Panc1 (cell line): ENCODE measurements at regions not wholly inside any gene's neighbourhood (a gene's known extent, or its start where the extent isn't known, plus 50 kb on each side); places are given as distances from the start of the nearest gene placed in this dataset.

Experiments
- ATAC-seq: fragments of 200-7000 bp; cut with Tn5 transposase; 2 replicates; pipeline ENCODE4 v1.9.1; 2020; ENCODE audit warnings: mild to moderate bottlenecking, moderate library complexity
- BruUV-seq: library from RNA; stranded (reverse); fragments of 400-500 nt; replicated peaks from 2 replicates; lab custom pipeline; 2021; lab: Mats Ljungman, UMichigan
- CTCF ChIA-PET: fragments of 300-600 bp; sonication (Branson Sonifier 250); formaldehyde crosslinking; loops from one replicate; lab custom pipeline; 2022; ENCODE audit warnings: antibody characterized with exemption; lab: Charles Lee
- POLR2A ChIA-PET: fragments of 300-600 bp; sonication (Branson Sonifier 250); formaldehyde crosslinking; loops from one replicate; lab custom pipeline; 2022; ENCODE audit warnings: antibody characterized with exemption; lab: Charles Lee
- DNase-seq: peaks from one replicate; pipeline ENCODE4 v3.0.0-alpha.2; 2010; ENCODE audit warnings: low read depth, low spot score
- H3K27ac ChIP-seq: 2 replicates; pipeline ENCODE4 v1.5.1; 2011; ENCODE audit warnings: mild to moderate bottlenecking, low read length, inconsistent platforms
- H3K27me3 ChIP-seq: fragments of 200-500 bp; sonication (Bioruptor generic); 2 replicates; pipeline ENCODE4 v1.6.0; 2014; ENCODE audit warnings: low read length, inconsistent platforms; ENCODE audit not compliant: control insufficient read depth, insufficient read depth
- H3K36me3 ChIP-seq: fragments of 200-500 bp; sonication (Bioruptor generic); 2 replicates; pipeline ENCODE4 v1.5.1; 2014; ENCODE audit warnings: inconsistent platforms, mild to moderate bottlenecking, low read length, moderate library complexity; ENCODE audit not compliant: control insufficient read depth, insufficient read depth
- H3K4me1 ChIP-seq: 2 replicates; pipeline ENCODE4 v1.5.1; 2011; ENCODE audit warnings: inconsistent platforms, mild to moderate bottlenecking, low read length, moderate library complexity; ENCODE audit not compliant: control insufficient read depth, insufficient read depth
- H3K4me3 ChIP-seq, 2 experiments: 2 replicates each; pipeline ENCODE4 v1.5.1; 2011 to 2012; ENCODE audit warnings: low read depth in 2 of 2, low read length in 2 of 2, mild to moderate bottlenecking in 2 of 2, inconsistent platforms in 1 of 2, moderate library complexity in 1 of 2
- H3K9me3 ChIP-seq: fragments of 200-500 bp; sonication (Bioruptor generic); 2 replicates; pipeline ENCODE4 v1.5.1; 2014; ENCODE audit warnings: low read depth, mild to moderate bottlenecking, inconsistent platforms, low read length, moderate library complexity; ENCODE audit not compliant: control insufficient read depth, insufficient read depth
- CTCF ChIP-seq: fragments of 450-650 bp; IDR thresholded peaks from 2 replicates; pipeline ENCODE4 v1.5.1; 2017; ENCODE audit warnings: mild to moderate bottlenecking
- POLR2AphosphoS5 ChIP-seq: IDR thresholded peaks from 2 replicates; pipeline ENCODE4 v1.6.1; 2012; ENCODE audit warnings: mild to moderate bottlenecking, low read depth, low read length, moderate library complexity
- SIN3A ChIP-seq: IDR thresholded peaks from 2 replicates; pipeline ENCODE4 v1.6.1; 2012; ENCODE audit warnings: low read depth, mild to moderate bottlenecking, low read length, moderate library complexity, borderline replicate concordance; ENCODE audit not compliant: insufficient read depth
- TCF7L2 ChIP-seq: IDR thresholded peaks from 2 replicates; pipeline ENCODE4 v1.6.1; 2011; ENCODE audit warnings: mild to moderate bottlenecking, low read depth, low read length, inconsistent platforms
- in situ Hi-C: cut with HindIII; loops from 2 replicates; pipeline ENCODE4 v1.10.0; 2016; ENCODE audit warnings: low sequenced_read_pairs, low pct_unique_long_range_greater_than_20kb
- intact Hi-C: fragments of 100-400 bp; cut with micrococcal nuclease; formaldehyde crosslinking; loops from one replicate; pipeline ENCODE4 v1.10.0; 2022; ENCODE audit not compliant: unreplicated experiment
- TF ChIP-seq, protein P1 (sequence below), 2 experiments: IDR thresholded peaks; 2 replicates each; pipeline ENCODE4 v1.6.1; 2011 to 2012; ENCODE audit warnings: low read depth in 2 of 2, control low read depth in 1 of 2, low read length in 1 of 2, mild to moderate bottlenecking in 1 of 2, moderate library complexity in 1 of 2; ENCODE audit not compliant: insufficient read depth in 1 of 2

DNA sequence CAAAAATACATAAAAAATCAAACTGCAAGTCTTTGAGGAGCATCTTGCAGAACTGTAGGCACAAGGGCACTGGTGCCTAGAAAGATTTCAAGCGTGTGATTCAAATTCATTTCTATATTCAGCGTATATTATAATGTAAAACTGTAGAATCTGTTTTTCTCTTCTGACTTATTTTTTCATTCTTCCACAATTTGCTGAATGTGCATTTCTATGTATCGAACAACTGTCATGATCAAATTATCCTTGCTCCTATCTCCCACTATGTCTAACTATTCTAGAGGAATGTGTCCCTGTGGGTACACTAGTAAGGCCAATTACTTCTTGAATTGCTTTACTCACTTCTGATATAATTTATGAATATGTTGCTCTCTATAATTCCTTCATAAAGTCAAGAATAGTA lies 283.0 kb upstream of the MAGI2 start:
- Histone ChIP-seq H3K36me3 (no peaks in the 10 kb centered on the region; the same call in 1 of the 2 replicates), H3K27ac (no peak overlapping the region), H3K27me3 (no peaks in the 10 kb centered on the region), H3K9me3 (peaks cover 20% of the 10 kb centered on the region; the same call in 1 of the 2 replicates), H3K4me1 (no peaks in the 10 kb centered on the region), H3K4me3 (no peak overlapping the region)
- TF ChIP-seq, protein P1, sequence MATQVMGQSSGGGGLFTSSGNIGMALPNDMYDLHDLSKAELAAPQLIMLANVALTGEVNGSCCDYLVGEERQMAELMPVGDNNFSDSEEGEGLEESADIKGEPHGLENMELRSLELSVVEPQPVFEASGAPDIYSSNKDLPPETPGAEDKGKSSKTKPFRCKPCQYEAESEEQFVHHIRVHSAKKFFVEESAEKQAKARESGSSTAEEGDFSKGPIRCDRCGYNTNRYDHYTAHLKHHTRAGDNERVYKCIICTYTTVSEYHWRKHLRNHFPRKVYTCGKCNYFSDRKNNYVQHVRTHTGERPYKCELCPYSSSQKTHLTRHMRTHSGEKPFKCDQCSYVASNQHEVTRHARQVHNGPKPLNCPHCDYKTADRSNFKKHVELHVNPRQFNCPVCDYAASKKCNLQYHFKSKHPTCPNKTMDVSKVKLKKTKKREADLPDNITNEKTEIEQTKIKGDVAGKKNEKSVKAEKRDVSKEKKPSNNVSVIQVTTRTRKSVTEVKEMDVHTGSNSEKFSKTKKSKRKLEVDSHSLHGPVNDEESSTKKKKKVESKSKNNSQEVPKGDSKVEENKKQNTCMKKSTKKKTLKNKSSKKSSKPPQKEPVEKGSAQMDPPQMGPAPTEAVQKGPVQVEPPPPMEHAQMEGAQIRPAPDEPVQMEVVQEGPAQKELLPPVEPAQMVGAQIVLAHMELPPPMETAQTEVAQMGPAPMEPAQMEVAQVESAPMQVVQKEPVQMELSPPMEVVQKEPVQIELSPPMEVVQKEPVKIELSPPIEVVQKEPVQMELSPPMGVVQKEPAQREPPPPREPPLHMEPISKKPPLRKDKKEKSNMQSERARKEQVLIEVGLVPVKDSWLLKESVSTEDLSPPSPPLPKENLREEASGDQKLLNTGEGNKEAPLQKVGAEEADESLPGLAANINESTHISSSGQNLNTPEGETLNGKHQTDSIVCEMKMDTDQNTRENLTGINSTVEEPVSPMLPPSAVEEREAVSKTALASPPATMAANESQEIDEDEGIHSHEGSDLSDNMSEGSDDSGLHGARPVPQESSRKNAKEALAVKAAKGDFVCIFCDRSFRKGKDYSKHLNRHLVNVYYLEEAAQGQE (IDR thresholded peaks at IDR 0.05; ENCODE audit: insufficient read depth in 1 of 2, low read depth in 2 of 2, low read length in 1 of 2): no peak
- no peak for TF ChIP-seq TCF7L2
- TF ChIP-seq SIN3A: no peak
- no peak for TF ChIP-seq CTCF
- no peak for TF ChIP-seq POLR2AphosphoS5
- ChIA-PET CTCF (no interaction called here), POLR2A (no interaction called here)
- ATAC-seq (no peak), DNase-seq (no peak)
- BruUV-seq: no TSS peak
- in situ Hi-C loops (no loop called here), intact Hi-C loops (no loop called here)

DNA sequence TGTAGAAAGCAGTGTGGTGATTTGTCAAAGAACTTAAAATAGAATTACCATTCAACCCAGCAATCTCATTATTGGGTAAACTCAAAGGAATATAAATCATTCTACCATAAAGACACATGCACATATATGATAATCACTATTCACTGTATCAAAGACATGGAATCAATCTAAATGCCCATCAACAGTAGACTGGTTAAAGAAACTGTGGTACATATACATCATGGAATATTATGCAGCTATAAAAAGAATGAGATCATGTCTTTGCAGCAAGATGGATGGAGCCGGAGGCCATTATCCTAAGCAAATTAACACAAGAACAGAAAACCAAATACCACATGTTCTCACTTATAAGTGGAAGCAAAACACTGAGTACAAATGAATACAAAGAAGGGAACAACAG lies 281.5 kb upstream of the MAGI2 start:
- CTCF ChIA-PET: no interaction called here
- no peak overlapping the region for H3K4me3 ChIP-seq
- POLR2A ChIA-PET: no interaction called here
- intact Hi-C loops: no loop called here
- no peak overlapping the region for H3K27ac ChIP-seq
- H3K36me3 ChIP-seq: no peaks in the 10 kb centered on the region; the same call in 1 of the 2 replicates
- H3K27me3 ChIP-seq: no peaks in the 10 kb centered on the region
- DNase-seq: no peak
- in situ Hi-C loops: no loop called here
- BruUV-seq: no TSS peak
- no peak for TF ChIP-seq POLR2AphosphoS5
- H3K9me3 ChIP-seq: peaks cover 21% of the 10 kb centered on the region; the same call in 1 of the 2 replicates
- ATAC-seq: no peak
- no peaks in the 10 kb centered on the region for H3K4me1 ChIP-seq

DNA sequence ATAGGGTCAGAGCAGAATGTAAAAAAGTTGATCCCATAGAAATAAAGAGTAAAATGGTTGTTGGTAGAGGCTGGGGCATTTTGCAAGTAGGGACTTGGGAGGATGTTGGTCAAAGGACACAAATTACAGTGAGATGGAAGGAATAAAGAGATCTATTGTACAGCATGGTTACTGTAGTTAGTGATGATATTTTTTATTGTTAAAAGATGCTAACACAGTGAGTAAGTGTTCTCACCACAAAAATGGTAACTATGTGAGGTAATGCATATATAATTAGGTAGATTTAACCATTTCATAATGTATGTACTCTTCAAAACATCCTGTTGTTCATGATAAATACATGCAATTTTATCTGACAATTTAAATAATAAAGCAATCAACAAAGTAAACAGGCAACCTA lies 280.7 kb upstream of the MAGI2 start:
- in situ Hi-C loops (no loop called here), intact Hi-C loops (no loop called here)
- Histone ChIP-seq H3K27ac (no peak overlapping the region), H3K4me1 (no peaks in the 10 kb centered on the region), H3K27me3 (no peaks in the 10 kb centered on the region), H3K9me3 (peaks cover 21% of the 10 kb centered on the region; the same call in 1 of the 2 replicates), H3K36me3 (no peaks in the 10 kb centered on the region; the same call in 1 of the 2 replicates), H3K4me3 (no peak overlapping the region)
- ATAC-seq (no peak), DNase-seq (no peak)
- no TSS peak for BruUV-seq
- TF ChIP-seq CTCF (no peak), SIN3A (no peak), POLR2AphosphoS5 (no peak), TCF7L2 (no peak)
- TF ChIP-seq, protein P1 (IDR thresholded peaks at IDR 0.05; ENCODE audit: insufficient read depth in 1 of 2, low read depth in 2 of 2, low read length in 1 of 2): no peak
- ChIA-PET POLR2A (no interaction called here), CTCF (interaction anchor here (0.7 kb wide), 2 partner anchors 25 to 989 kb away, joined by 4 to 9 read pairs; no protein-coding TSS in a partner anchor)
